A549 (cell line): ENCODE measurements at regions not wholly inside any gene's neighbourhood (a gene's known extent, or its start where the extent isn't known, plus 50 kb on each side); places are given as distances from the start of the nearest gene placed in this dataset.

ENCODE experiments used
- CBX8 ChIP-seq: fragments of 200-600 bp; sonication (generic); IDR thresholded peaks from 2 replicates; pipeline ENCODE4 v1.6.1; 2016
- CEBPB ChIP-seq, 2 experiments: fragments of >200 bp in 1 of 2; sonication (Bioruptor Twin) in 1 of 2; formaldehyde crosslinking in 1 of 2; IDR thresholded peaks; 2 replicates each; pipeline ENCODE4 v1.6.1; 2012 to 2016
- POLR2A ChIP-seq: IDR thresholded peaks from 2 replicates; pipeline ENCODE4 v1.6.1; 2012; ENCODE audit warnings: mild to moderate bottlenecking, low read length
- ZFP36 ChIP-seq: fragments of 450-650 bp; IDR thresholded peaks from 2 replicates; pipeline ENCODE4 v1.6.1; 2014; ENCODE audit warnings: borderline replicate concordance; ENCODE audit not compliant: partially characterized antibody
- TF ChIP-seq, protein P1 (sequence below): fragments of >200 bp; sonication (Bioruptor Twin); formaldehyde crosslinking; IDR thresholded peaks from 3 replicates; pipeline ENCODE4 v1.5.1; 2016
- TF ChIP-seq, protein P2 (sequence below): fragments of 200-600 bp; sonication (generic); IDR thresholded peaks from 2 replicates; pipeline ENCODE4 v1.6.1; 2016; ENCODE audit warnings: antibody characterized with exemption, mild to moderate bottlenecking, moderate library complexity
- TF ChIP-seq, protein P3 (sequence below): fragments of 150-350 bp; IDR thresholded peaks from 2 replicates; pipeline ENCODE4 v1.6.1; 2014; ENCODE audit warnings: low read depth, mild to moderate bottlenecking, low read length

DNA sequence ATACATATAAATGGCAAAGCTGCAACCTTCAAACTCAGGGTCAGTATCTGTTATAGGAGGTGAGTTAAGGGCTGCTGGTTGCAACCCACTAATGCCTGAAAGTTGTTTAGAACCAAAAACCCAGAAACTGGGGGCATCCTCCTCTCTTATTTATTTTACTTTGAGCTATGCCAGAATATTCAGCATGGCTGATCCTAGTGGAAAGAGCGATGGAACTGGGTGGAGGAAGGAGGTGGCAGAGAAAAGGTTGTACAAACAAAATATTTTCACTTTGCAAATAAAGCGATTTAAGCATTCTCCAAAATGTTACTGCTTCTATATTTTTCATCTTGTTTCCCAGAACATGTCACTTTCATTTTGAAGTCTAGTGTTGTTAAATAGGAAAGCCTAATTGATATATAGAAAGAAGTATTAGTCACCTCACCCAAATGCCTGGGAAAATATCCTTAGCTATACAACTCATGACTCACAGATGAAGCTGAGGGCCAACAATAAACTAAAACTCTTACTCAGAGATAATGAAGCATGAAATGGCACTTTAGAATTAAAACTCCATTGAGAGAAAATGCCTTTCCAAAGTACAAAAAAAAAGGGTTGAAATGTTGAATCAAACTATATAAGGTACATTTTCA is 251.4 kb upstream of the UBE2E3 start:
- TF ChIP-seq, protein P1, sequence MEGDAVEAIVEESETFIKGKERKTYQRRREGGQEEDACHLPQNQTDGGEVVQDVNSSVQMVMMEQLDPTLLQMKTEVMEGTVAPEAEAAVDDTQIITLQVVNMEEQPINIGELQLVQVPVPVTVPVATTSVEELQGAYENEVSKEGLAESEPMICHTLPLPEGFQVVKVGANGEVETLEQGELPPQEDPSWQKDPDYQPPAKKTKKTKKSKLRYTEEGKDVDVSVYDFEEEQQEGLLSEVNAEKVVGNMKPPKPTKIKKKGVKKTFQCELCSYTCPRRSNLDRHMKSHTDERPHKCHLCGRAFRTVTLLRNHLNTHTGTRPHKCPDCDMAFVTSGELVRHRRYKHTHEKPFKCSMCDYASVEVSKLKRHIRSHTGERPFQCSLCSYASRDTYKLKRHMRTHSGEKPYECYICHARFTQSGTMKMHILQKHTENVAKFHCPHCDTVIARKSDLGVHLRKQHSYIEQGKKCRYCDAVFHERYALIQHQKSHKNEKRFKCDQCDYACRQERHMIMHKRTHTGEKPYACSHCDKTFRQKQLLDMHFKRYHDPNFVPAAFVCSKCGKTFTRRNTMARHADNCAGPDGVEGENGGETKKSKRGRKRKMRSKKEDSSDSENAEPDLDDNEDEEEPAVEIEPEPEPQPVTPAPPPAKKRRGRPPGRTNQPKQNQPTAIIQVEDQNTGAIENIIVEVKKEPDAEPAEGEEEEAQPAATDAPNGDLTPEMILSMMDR: no peak
- TF ChIP-seq, protein P2, sequence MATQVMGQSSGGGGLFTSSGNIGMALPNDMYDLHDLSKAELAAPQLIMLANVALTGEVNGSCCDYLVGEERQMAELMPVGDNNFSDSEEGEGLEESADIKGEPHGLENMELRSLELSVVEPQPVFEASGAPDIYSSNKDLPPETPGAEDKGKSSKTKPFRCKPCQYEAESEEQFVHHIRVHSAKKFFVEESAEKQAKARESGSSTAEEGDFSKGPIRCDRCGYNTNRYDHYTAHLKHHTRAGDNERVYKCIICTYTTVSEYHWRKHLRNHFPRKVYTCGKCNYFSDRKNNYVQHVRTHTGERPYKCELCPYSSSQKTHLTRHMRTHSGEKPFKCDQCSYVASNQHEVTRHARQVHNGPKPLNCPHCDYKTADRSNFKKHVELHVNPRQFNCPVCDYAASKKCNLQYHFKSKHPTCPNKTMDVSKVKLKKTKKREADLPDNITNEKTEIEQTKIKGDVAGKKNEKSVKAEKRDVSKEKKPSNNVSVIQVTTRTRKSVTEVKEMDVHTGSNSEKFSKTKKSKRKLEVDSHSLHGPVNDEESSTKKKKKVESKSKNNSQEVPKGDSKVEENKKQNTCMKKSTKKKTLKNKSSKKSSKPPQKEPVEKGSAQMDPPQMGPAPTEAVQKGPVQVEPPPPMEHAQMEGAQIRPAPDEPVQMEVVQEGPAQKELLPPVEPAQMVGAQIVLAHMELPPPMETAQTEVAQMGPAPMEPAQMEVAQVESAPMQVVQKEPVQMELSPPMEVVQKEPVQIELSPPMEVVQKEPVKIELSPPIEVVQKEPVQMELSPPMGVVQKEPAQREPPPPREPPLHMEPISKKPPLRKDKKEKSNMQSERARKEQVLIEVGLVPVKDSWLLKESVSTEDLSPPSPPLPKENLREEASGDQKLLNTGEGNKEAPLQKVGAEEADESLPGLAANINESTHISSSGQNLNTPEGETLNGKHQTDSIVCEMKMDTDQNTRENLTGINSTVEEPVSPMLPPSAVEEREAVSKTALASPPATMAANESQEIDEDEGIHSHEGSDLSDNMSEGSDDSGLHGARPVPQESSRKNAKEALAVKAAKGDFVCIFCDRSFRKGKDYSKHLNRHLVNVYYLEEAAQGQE: no peak
- TF ChIP-seq ZFP36 (no peak), CBX8 (no peak), POLR2A (no peak), CEBPB (IDR thresholded peaks at IDR 0.05) (no peak)
- TF ChIP-seq, protein P3, sequence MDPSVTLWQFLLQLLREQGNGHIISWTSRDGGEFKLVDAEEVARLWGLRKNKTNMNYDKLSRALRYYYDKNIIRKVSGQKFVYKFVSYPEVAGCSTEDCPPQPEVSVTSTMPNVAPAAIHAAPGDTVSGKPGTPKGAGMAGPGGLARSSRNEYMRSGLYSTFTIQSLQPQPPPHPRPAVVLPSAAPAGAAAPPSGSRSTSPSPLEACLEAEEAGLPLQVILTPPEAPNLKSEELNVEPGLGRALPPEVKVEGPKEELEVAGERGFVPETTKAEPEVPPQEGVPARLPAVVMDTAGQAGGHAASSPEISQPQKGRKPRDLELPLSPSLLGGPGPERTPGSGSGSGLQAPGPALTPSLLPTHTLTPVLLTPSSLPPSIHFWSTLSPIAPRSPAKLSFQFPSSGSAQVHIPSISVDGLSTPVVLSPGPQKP: no peak
